ENCODE measurements at regions not wholly inside any gene's neighbourhood (a gene's known extent, or its start where the extent isn't known, plus 50 kb on each side); places are given as distances from the start of the nearest gene placed in this dataset.

GRCh38 chr4:121248747-121249146, 84.6 kb upstream of the TNIP3 start:
- TF ChIP-seq CTBP1 (IDR thresholded peaks at IDR 0.05; ENCODE audit: borderline replicate concordance) = 0 out of 2 replicates have a peak, but pooled peaks have one; percentile 10
- no peak for TF ChIP-seq ELF4 (IDR thresholded peaks at IDR 0.05)
- no peak for TF ChIP-seq FOXM1 (IDR thresholded peaks at IDR 0.05; ENCODE audit: borderline replicate concordance)

Data from HEK293T (cell line).